AG04449 (cell line): ENCODE measurements at regions not wholly inside any gene's neighbourhood (a gene's known extent, or its start where the extent isn't known, plus 50 kb on each side); places are given as distances from the start of the nearest gene placed in this dataset.

Experiments used
- CTCF ChIA-PET: fragments of 350-600 bp; formaldehyde crosslinking; extraction: SDS; loops from one replicate; lab custom pipeline; 2021; ENCODE audit warnings: antibody characterized with exemption; lab: Yijun Ruan, JAX
- POLR2A ChIA-PET: fragments of 400-600, 350-600 bp; formaldehyde crosslinking; extraction: SDS; loops from one replicate; lab custom pipeline; 2020; ENCODE audit warnings: antibody characterized with exemption, inconsistent platforms; lab: Yijun Ruan, JAX
- DNase-seq: peaks from one replicate; pipeline ENCODE4 v3.0.0-alpha.2; 2010; ENCODE audit warnings: low read depth, low spot score
- H3K4me3 ChIP-seq: 2 replicates; pipeline ENCODE4 v1.5.1; 2011; ENCODE audit warnings: low read depth, mild to moderate bottlenecking, control low read depth, low read length
- CTCF ChIP-seq: IDR thresholded peaks from one replicate; pipeline ENCODE4 v1.5.1; 2011; ENCODE audit warnings: mild to moderate bottlenecking, moderate library complexity, low read length, control low read depth, inconsistent platforms; ENCODE audit not compliant: insufficient read depth; ENCODE audit errors: missing control alignments

DNA sequence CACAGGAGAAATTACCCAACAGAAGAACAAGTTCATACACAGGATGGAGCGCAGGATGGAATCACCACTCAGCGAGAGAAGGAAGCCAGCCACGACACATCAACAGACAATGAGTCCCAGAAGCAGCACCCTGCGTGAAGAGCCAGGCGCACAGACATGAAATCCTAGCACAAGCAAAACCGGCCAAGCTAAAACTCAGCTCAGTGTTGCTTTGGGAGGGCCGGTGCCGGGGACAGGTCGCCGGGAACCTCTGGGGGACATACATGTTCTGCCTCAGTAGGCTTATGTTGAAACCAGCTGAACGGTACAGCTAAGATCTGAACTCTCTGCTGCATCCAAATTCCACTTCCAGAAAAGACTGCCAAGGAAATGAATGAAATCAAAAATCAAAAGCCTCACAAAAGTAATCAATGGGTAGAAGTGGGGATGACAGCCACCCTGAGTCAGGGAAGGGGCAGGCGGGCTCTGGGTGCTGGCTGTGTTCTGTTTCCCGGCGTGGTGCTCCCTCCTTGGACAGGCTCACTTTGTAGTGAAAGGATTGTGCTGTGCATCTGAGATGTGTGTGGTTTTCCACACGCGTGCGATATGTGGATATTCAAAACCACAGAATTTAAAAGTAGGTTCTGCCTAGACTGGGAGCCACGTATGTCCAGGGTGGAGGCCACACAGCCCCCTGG lies 114.7 kb downstream of the PDGFA start:
- ChIA-PET CTCF (no interaction called here), POLR2A (no interaction called here)
- DNase-seq: no peak
- TF ChIP-seq CTCF: no peak
- no peak overlapping the region for H3K4me3 ChIP-seq

GRCh38 chr7:405489-406211 lies 114.0 kb downstream of the PDGFA start:
- no peak for DNase-seq
- no peak overlapping the region for H3K4me3 ChIP-seq
- no peak for TF ChIP-seq CTCF
- ChIA-PET POLR2A (no interaction called here), CTCF (no interaction called here)

- no peak for TF ChIP-seq CTCF
- H3K4me3 ChIP-seq: no peak overlapping the region
- DNase-seq: no peak
- POLR2A ChIA-PET: no interaction called here
- CTCF ChIA-PET: no interaction called here
These were observed 111.7 kb downstream of the PDGFA start for GRCh38 chr7:407721-408539.

DNA sequence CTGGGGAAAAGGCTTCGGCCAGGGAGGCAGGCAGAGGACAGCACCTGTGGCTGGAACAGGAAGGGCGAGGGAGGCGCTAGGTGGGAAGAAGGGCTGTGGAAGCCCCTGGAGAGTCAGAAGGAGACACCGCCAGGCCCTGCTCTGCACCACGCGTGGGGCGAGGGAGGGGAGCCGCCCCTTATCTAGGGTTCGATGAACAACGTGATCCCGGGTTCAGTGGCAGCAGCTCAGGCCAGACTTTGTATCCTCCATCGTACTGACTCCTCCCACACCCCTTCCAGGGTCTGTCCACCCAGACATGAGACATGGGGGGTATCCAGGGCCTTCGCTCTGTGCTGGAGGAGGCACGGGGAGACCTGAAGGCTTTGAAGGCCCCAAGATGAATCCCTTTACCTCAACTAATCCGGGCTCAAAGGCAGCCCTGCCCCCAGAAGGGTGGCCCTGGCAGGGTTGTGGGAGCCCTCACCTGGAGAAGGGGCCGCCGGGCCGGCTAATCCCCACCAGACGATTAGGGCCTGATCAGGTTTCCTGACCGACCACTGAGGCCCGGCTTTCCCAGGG lies 110.8 kb downstream of the PDGFA start:
- no peak for TF ChIP-seq CTCF
- ChIA-PET POLR2A (no interaction called here), CTCF (no interaction called here)
- no peak for DNase-seq
- no peak overlapping the region for H3K4me3 ChIP-seq

GRCh38 chr7:409339-410281 lies 110.0 kb downstream of the PDGFA start:
- no peak overlapping the region for H3K4me3 ChIP-seq

More at GRCh38 chr7:409339-410281, 110.0 kb downstream of the PDGFA start:
- ChIA-PET POLR2A (no interaction called here), CTCF (no interaction called here)
- TF ChIP-seq CTCF: no peak
- DNase-seq: no peak
